ENCODE measurements at regions not wholly inside any gene's neighbourhood (a gene's known extent, or its start where the extent isn't known, plus 50 kb on each side); places are given as distances from the start of the nearest gene placed in this dataset.
"Not testable (repeated sequence)": the region's sequence is repeated elsewhere in the genome, so short reads cannot be mapped to it uniquely, and the experiment has no call there.

DNA sequence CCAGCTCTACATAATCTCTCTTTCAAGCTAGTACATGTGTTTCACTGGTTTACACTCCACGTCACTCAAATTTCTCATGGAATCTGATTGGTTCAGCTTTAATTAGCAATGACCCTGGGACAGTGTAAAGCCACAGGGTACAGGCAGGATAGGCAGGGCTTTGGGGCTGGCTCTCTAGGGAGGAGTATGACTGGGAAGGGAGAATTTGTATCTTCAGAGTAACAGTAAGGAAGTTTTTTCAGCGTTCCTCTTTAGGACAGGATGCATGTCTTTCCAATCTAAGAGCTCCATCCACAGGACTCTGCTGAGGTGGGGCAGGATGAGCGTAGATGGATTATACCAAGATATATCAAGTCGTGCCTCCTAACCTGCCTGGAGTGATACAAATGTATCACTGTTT, 112.0 kb upstream of the CLEC14A start:
- no peaks in the 10 kb centered on the region for H3K4me1 ChIP-seq (ENCODE audit: control extremely low read depth in 1 of 4, control insufficient read depth in 4 of 4, insufficient read depth in 4 of 4, low read length in 3 of 4)
- no peak for DNase-seq
- ChIA-PET POLR2A (no interaction called here), CTCF (no interaction called here)
- H3K27ac ChIP-seq (ENCODE audit: insufficient read depth in 1 of 2, low read depth in 1 of 2, low read length in 2 of 2, poor library complexity in 1 of 2, severe bottlenecking in 2 of 2) = no peak overlapping the region
- no peaks in the 10 kb centered on the region for H3K9me3 ChIP-seq (ENCODE audit: control extremely low read depth in 1 of 5, control insufficient read depth in 4 of 5, insufficient read depth in 2 of 5, low read depth in 1 of 5, low read length in 4 of 5)
- H3K27me3 ChIP-seq (replicated peaks in 2 of 5; ENCODE audit: control insufficient read depth in 4 of 5, insufficient read depth in 5 of 5, low read length in 4 of 5) = peaks cover 0 to 2% (median 0%) of the 10 kb centered on the region in 5 experiments
- H3K4me3 ChIP-seq (ENCODE audit: control insufficient read depth in 1 of 7, extremely low read depth in 1 of 7, insufficient read depth in 4 of 7, low read depth in 2 of 7, low read length in 6 of 7) = no peak overlapping the region
- no peaks in the 10 kb centered on the region for H3K36me3 ChIP-seq (ENCODE audit: control insufficient read depth in 4 of 4, insufficient read depth in 4 of 4, low read length in 3 of 4)
- WGBS (ENCODE audit: insufficient coverage) = 94% methylated on average over 2 of the region's 4 CpGs

DNA sequence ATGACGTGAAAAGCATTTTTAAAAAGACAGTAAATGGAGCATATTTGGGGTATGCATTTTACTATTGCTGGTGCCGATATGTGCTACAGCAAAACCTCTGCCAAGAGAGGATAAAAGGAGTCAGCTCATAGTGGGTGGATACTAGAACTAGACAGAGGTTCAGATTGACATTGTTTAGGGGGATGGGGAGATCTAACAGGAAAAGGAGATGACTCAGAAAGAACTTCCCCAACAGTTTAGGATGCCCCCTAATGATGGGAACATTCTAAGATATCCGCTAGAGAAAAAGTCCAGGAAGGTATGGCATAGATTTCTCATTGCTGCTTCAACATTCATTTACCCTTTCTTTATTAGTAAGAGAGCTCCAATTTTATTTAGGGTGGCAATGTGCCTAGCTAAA, 110.5 kb upstream of the CLEC14A start:
- 96% methylated on average over 3 of the region's 3 CpGs for WGBS (ENCODE audit: insufficient coverage)
- no peaks in the 10 kb centered on the region for H3K9me3 ChIP-seq (ENCODE audit: control extremely low read depth in 1 of 5, control insufficient read depth in 4 of 5, insufficient read depth in 2 of 5, low read depth in 1 of 5, low read length in 4 of 5)
- ChIA-PET POLR2A (no interaction called here), CTCF (no interaction called here)
- no peak overlapping the region for H3K27ac ChIP-seq (ENCODE audit: insufficient read depth in 1 of 2, low read depth in 1 of 2, low read length in 2 of 2, poor library complexity in 1 of 2, severe bottlenecking in 2 of 2)
- no peaks in the 10 kb centered on the region for H3K36me3 ChIP-seq (ENCODE audit: control insufficient read depth in 4 of 4, insufficient read depth in 4 of 4, low read length in 3 of 4)
- no peak for DNase-seq
- H3K4me3 ChIP-seq (ENCODE audit: control insufficient read depth in 1 of 7, extremely low read depth in 1 of 7, insufficient read depth in 4 of 7, low read depth in 2 of 7, low read length in 6 of 7) = no peak overlapping the region
- H3K4me1 ChIP-seq (ENCODE audit: control extremely low read depth in 1 of 4, control insufficient read depth in 4 of 4, insufficient read depth in 4 of 4, low read length in 3 of 4) = no peaks in the 10 kb centered on the region
- H3K27me3 ChIP-seq (replicated peaks in 2 of 5; ENCODE audit: control insufficient read depth in 4 of 5, insufficient read depth in 5 of 5, low read length in 4 of 5) = peaks cover 0 to 2% (median 0%) of the 10 kb centered on the region in 5 experiments

DNA sequence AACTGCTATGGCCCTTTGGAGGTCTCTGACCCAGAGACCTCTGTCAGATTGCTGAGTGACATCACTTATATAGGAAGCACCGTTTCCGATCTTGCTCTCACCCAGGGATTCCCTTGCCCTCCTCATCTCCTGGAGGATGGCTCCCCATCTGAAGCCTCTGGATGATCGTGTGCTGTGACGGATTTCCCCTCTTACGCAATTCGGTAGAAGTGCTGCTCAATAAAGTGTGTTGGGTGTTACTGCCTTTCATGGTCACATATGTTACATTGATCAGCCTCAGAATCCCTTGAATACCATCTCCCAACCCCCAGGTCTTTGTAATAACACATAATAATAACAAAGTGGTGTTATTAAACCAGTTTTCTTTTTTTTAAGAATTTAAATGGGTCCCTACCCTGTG, 107.3 kb upstream of the CLEC14A start:
- Histone ChIP-seq H3K36me3 (ENCODE audit: control insufficient read depth in 4 of 4, insufficient read depth in 4 of 4, low read length in 3 of 4) (no peaks in the 10 kb centered on the region), H3K27ac (ENCODE audit: insufficient read depth in 1 of 2, low read depth in 1 of 2, low read length in 2 of 2, poor library complexity in 1 of 2, severe bottlenecking in 2 of 2) (no peak overlapping the region), H3K4me1 (ENCODE audit: control extremely low read depth in 1 of 4, control insufficient read depth in 4 of 4, insufficient read depth in 4 of 4, low read length in 3 of 4) (no peaks in the 10 kb centered on the region), H3K4me3 (ENCODE audit: control insufficient read depth in 1 of 7, extremely low read depth in 1 of 7, insufficient read depth in 4 of 7, low read depth in 2 of 7, low read length in 6 of 7) (no peak overlapping the region), H3K9me3 (ENCODE audit: control extremely low read depth in 1 of 5, control insufficient read depth in 4 of 5, insufficient read depth in 2 of 5, low read depth in 1 of 5, low read length in 4 of 5) (no peaks in the 10 kb centered on the region), H3K27me3 (replicated peaks in 2 of 5; ENCODE audit: control insufficient read depth in 4 of 5, insufficient read depth in 5 of 5, low read length in 4 of 5) (peaks cover 0 to 2% (median 0%) of the 10 kb centered on the region in 5 experiments)
- POLR2A ChIA-PET = no interaction called here
- CTCF ChIA-PET = no interaction called here
- 97% methylated on average over 3 of the region's 6 CpGs for WGBS (ENCODE audit: insufficient coverage)
- DNase-seq = no peak

DNA sequence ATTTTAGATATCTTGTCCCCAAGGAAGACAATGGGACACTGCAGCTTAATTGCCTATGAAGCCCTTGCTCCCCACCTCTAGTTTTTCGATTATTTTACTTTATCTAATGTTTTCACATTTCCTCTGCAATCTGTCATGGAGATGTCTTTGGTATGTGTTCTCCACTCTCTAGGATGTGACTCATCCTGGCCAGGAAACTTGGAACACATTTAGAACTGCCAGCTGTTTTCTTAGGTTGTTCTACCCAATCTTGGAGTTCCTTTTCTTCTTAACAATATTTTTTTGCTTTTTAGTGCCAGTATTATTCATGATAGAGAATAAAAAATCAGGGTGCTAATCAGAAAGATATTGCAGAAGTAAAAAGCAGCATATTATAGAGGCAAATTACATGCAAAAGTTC, 101.7 kb upstream of the CLEC14A start:
- ChIA-PET CTCF (no interaction called here), POLR2A (no interaction called here)
- Histone ChIP-seq H3K36me3 (ENCODE audit: control insufficient read depth in 4 of 4, insufficient read depth in 4 of 4, low read length in 3 of 4) (no peaks in the 10 kb centered on the region), H3K4me3 (ENCODE audit: control insufficient read depth in 1 of 7, extremely low read depth in 1 of 7, insufficient read depth in 4 of 7, low read depth in 2 of 7, low read length in 6 of 7) (no peak overlapping the region), H3K9me3 (ENCODE audit: control extremely low read depth in 1 of 5, control insufficient read depth in 4 of 5, insufficient read depth in 2 of 5, low read depth in 1 of 5, low read length in 4 of 5) (no peaks in the 10 kb centered on the region), H3K4me1 (ENCODE audit: control extremely low read depth in 1 of 4, control insufficient read depth in 4 of 4, insufficient read depth in 4 of 4, low read length in 3 of 4) (no peaks in the 10 kb centered on the region), H3K27ac (ENCODE audit: insufficient read depth in 1 of 2, low read depth in 1 of 2, low read length in 2 of 2, poor library complexity in 1 of 2, severe bottlenecking in 2 of 2) (no peak overlapping the region), H3K27me3 (replicated peaks in 2 of 5; ENCODE audit: control insufficient read depth in 4 of 5, insufficient read depth in 5 of 5, low read length in 4 of 5) (no peaks in the 10 kb centered on the region)
- no CpG with 5 or more reads among the region's 1 CpG for WGBS (ENCODE audit: insufficient coverage)
- DNase-seq = no peak

DNA sequence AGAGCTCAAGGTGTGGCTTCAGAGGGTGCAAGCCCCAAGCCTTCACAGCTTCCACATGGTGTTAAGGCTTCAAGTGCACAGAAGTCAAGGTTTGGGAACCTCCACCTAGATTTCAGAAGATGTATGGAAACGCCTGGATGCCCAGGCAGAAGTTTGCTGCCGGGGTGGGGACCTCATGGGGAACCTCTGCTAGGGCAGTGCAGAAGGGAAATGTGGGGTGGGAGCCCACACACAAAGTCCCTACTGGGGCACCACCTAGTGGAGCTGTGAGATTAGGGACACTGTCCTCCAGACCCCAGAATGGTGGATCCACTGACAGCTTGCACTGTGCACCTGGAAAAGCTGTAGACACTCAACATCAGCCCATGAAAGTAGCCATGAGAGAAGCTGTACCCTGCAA, 99.6 kb upstream of the CLEC14A start:
- H3K4me1 ChIP-seq (ENCODE audit: control extremely low read depth in 1 of 4, control insufficient read depth in 4 of 4, insufficient read depth in 4 of 4, low read length in 3 of 4); H3K36me3 ChIP-seq (ENCODE audit: control insufficient read depth in 4 of 4, insufficient read depth in 4 of 4, low read length in 3 of 4); H3K27me3 ChIP-seq (replicated peaks in 2 of 5; ENCODE audit: control insufficient read depth in 4 of 5, insufficient read depth in 5 of 5, low read length in 4 of 5); POLR2A ChIA-PET; H3K4me3 ChIP-seq (ENCODE audit: control insufficient read depth in 1 of 7, extremely low read depth in 1 of 7, insufficient read depth in 4 of 7, low read depth in 2 of 7, low read length in 6 of 7); DNase-seq; H3K9me3 ChIP-seq (ENCODE audit: control extremely low read depth in 1 of 5, control insufficient read depth in 4 of 5, insufficient read depth in 2 of 5, low read depth in 1 of 5, low read length in 4 of 5); H3K27ac ChIP-seq (ENCODE audit: insufficient read depth in 1 of 2, low read depth in 1 of 2, low read length in 2 of 2, poor library complexity in 1 of 2, severe bottlenecking in 2 of 2); CTCF ChIA-PET: not testable (repeated sequence)
- 100% methylated on average over 2 of the region's 2 CpGs for WGBS (ENCODE audit: insufficient coverage)

DNA sequence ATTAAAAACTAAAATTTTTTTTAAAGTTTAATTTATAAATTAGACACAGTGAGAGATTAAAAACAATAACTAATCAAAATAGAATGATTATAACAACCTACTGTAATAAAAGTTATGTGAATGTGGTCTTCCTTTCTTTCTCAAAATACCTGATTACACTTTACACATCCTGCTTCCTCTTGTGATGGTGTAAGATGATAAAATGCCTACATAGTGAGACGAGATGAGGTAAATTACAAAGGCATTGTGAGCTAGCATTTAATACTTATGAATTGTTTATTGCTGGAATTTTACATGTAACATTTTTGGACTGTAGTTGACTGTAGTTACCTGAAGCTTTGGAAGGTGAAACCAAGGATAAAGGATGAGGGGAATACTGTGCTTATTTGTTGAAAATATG, 94.2 kb upstream of the CLEC14A start:
- no peaks in the 10 kb centered on the region for H3K4me1 ChIP-seq (ENCODE audit: control extremely low read depth in 1 of 4, control insufficient read depth in 4 of 4, insufficient read depth in 4 of 4, low read length in 3 of 4)
- no peak for DNase-seq
- ChIA-PET POLR2A (no interaction called here), CTCF (no interaction called here)
- H3K9me3 ChIP-seq (ENCODE audit: control extremely low read depth in 1 of 5, control insufficient read depth in 4 of 5, insufficient read depth in 2 of 5, low read depth in 1 of 5, low read length in 4 of 5) = no peaks in the 10 kb centered on the region
- no peak overlapping the region for H3K4me3 ChIP-seq (ENCODE audit: control insufficient read depth in 1 of 7, extremely low read depth in 1 of 7, insufficient read depth in 4 of 7, low read depth in 2 of 7, low read length in 6 of 7)
- no peaks in the 10 kb centered on the region for H3K36me3 ChIP-seq (ENCODE audit: control insufficient read depth in 4 of 4, insufficient read depth in 4 of 4, low read length in 3 of 4)
- no peaks in the 10 kb centered on the region for H3K27me3 ChIP-seq (replicated peaks in 2 of 5; ENCODE audit: control insufficient read depth in 4 of 5, insufficient read depth in 5 of 5, low read length in 4 of 5)
- 63% methylated on average over 1 of the region's 1 CpG for WGBS (ENCODE audit: insufficient coverage)
- no peak overlapping the region for H3K27ac ChIP-seq (ENCODE audit: insufficient read depth in 1 of 2, low read depth in 1 of 2, low read length in 2 of 2, poor library complexity in 1 of 2, severe bottlenecking in 2 of 2)

DNA sequence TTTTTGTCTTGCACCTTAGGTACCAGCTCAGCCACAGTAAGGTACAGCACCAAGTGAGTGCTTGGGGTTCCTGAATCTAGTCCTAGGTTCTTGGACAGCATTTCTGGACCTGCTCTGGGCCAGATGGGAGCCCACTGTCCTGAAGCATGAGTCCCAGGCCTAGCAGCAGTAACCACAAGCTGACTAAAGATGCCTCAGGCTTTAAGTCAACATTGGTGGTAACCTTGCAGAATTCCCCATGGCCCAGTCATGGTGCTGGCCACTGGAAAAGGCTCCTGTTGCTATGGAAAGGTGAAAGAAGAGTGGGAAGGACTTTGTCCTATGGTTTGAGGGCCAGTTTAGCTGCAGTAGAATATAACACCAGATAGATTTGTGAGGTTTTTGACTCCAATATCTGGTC, 86.9 kb upstream of the CLEC14A start:
- DNase-seq = no peak
- Histone ChIP-seq H3K4me1 (ENCODE audit: control extremely low read depth in 1 of 4, control insufficient read depth in 4 of 4, insufficient read depth in 4 of 4, low read length in 3 of 4) (no peaks in the 10 kb centered on the region), H3K9me3 (ENCODE audit: control extremely low read depth in 1 of 5, control insufficient read depth in 4 of 5, insufficient read depth in 2 of 5, low read depth in 1 of 5, low read length in 4 of 5) (peaks cover 0 to 1% (median 0%) of the 10 kb centered on the region in 5 experiments), H3K4me3 (ENCODE audit: control insufficient read depth in 1 of 7, extremely low read depth in 1 of 7, insufficient read depth in 4 of 7, low read depth in 2 of 7, low read length in 6 of 7) (no peak overlapping the region), H3K27ac (ENCODE audit: insufficient read depth in 1 of 2, low read depth in 1 of 2, low read length in 2 of 2, poor library complexity in 1 of 2, severe bottlenecking in 2 of 2) (no peak overlapping the region), H3K36me3 (ENCODE audit: control insufficient read depth in 4 of 4, insufficient read depth in 4 of 4, low read length in 3 of 4) (no peaks in the 10 kb centered on the region), H3K27me3 (replicated peaks in 2 of 5; ENCODE audit: control insufficient read depth in 4 of 5, insufficient read depth in 5 of 5, low read length in 4 of 5) (no peaks in the 10 kb centered on the region)
- ChIA-PET POLR2A (no interaction called here), CTCF (no interaction called here)

DNA sequence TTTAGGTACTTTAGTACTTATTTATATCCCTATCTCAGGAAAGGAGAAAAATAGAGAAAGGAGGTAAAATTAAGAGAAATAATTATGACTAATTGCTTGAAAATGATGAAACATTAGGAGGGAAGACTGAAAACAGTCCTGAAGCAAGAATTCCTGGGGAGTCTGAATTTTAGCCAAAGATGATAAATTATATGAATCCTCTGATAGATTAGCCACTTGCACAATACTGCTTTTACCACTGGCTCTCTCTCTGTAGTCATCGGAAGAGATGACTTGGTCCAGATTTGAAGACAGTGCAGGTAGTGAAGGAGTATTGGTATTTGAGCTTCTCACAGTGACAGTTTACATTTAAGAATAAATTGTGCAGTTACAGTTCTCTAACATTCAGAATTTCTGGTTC, 83.8 kb upstream of the CLEC14A start:
- POLR2A ChIA-PET = no interaction called here
- 100% methylated on average over 1 of the region's 1 CpG for WGBS (ENCODE audit: insufficient coverage)
- Histone ChIP-seq H3K27ac (ENCODE audit: insufficient read depth in 1 of 2, low read depth in 1 of 2, low read length in 2 of 2, poor library complexity in 1 of 2, severe bottlenecking in 2 of 2) (no peak overlapping the region), H3K4me3 (ENCODE audit: control insufficient read depth in 1 of 7, extremely low read depth in 1 of 7, insufficient read depth in 4 of 7, low read depth in 2 of 7, low read length in 6 of 7) (no peak overlapping the region), H3K27me3 (replicated peaks in 2 of 5; ENCODE audit: control insufficient read depth in 4 of 5, insufficient read depth in 5 of 5, low read length in 4 of 5) (no peaks in the 10 kb centered on the region), H3K36me3 (ENCODE audit: control insufficient read depth in 4 of 4, insufficient read depth in 4 of 4, low read length in 3 of 4) (no peaks in the 10 kb centered on the region), H3K9me3 (ENCODE audit: control extremely low read depth in 1 of 5, control insufficient read depth in 4 of 5, insufficient read depth in 2 of 5, low read depth in 1 of 5, low read length in 4 of 5) (peaks cover 0 to 1% (median 0%) of the 10 kb centered on the region in 5 experiments), H3K4me1 (ENCODE audit: control extremely low read depth in 1 of 4, control insufficient read depth in 4 of 4, insufficient read depth in 4 of 4, low read length in 3 of 4) (no peaks in the 10 kb centered on the region)
- DNase-seq = no peak
- CTCF ChIA-PET = no interaction called here
